Neutrophil (primary cell): ENCODE measurements at regions not wholly inside any gene's neighbourhood (a gene's known extent, or its start where the extent isn't known, plus 50 kb on each side); places are given as distances from the start of the nearest gene placed in this dataset.

Experiments
- H3K27ac ChIP-seq: fragments of 200-600 bp; sonication (generic); 2 replicates; pipeline ENCODE4 v1.5.1; 2016; ENCODE audit warnings: mild to moderate bottlenecking, moderate library complexity
- H3K27me3 ChIP-seq: fragments of 200-600 bp; sonication (generic); 2 replicates; pipeline ENCODE4 v1.6.0; 2016; ENCODE audit warnings: mild to moderate bottlenecking
- H3K36me3 ChIP-seq: fragments of 200-600 bp; sonication (generic); 2 replicates; pipeline ENCODE4 v1.5.1; 2017
- H3K4me1 ChIP-seq, 2 experiments: fragments of 200-600 bp in 1 of 2; sonication (generic) in 1 of 2; 1 replicate in 1 of 2; 2 replicates in 1 of 2; pipeline versions ENCODE4 v1.5.1 to v1.6.1; 2013 to 2016; ENCODE audit warnings: low read depth in 1 of 2, low read length in 1 of 2, mild to moderate bottlenecking in 1 of 2, moderate library complexity in 1 of 2; ENCODE audit not compliant: control insufficient read depth in 1 of 2, insufficient read depth in 1 of 2
- H3K4me3 ChIP-seq, 2 experiments: fragments of 200-600 bp in 1 of 2; sonication (generic) in 1 of 2; 1 replicate in 1 of 2; 2 replicates in 1 of 2; pipeline ENCODE4 v1.5.1; 2013 to 2016; ENCODE audit warnings: low read depth in 1 of 2, low read length in 1 of 2, mild to moderate bottlenecking in 1 of 2, moderate library complexity in 1 of 2
- H3K9me3 ChIP-seq: fragments of 200-600 bp; sonication (generic); 2 replicates; pipeline ENCODE4 v1.5.1; 2016
- CTCF ChIP-seq: fragments of 200-600 bp; sonication (generic); IDR thresholded peaks from 2 replicates; pipeline ENCODE4 v1.5.1; 2016; ENCODE audit warnings: antibody characterized with exemption

DNA sequence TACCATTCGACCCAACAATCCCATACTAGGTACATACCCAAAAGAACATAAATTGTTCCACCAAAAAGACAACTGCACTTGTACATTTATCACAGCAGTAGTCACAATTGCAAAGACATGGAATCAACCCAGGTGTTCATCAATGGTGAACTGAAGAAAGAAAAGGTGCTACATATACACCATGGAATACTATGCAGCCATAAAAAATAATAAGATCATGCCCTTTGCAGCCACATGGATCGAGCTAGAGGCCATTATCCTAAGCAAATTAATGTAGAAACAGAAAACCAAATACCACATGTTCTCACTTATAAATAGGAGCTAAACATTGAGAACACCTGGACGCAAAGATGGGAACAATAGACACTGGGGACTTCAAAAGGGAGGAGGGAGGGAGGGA lies 79.3 kb upstream of the NEBL start:
- H3K27me3 ChIP-seq, result no peaks in the 10 kb centered on the region
- no peak for TF ChIP-seq CTCF
- no peaks in the 10 kb centered on the region for H3K36me3 ChIP-seq
- H3K4me3 ChIP-seq, result no peak overlapping the region
- H3K4me1 ChIP-seq, result no peaks in the 10 kb centered on the region
- no peaks in the 10 kb centered on the region for H3K9me3 ChIP-seq
- no peak overlapping the region for H3K27ac ChIP-seq

- Histone ChIP-seq H3K9me3 (no peaks in the 10 kb centered on the region), H3K4me3 (no peak overlapping the region), H3K27me3 (no peaks in the 10 kb centered on the region), H3K27ac (no peak overlapping the region), H3K4me1 (no peaks in the 10 kb centered on the region), H3K36me3 (no peaks in the 10 kb centered on the region)
- TF ChIP-seq CTCF, result no peak
Measured at GRCh38 chr10:20975236-20975635, 78.1 kb upstream of the NEBL start.

GRCh38 chr10:20972925-20973324 lies 75.8 kb upstream of the NEBL start:
- Histone ChIP-seq H3K4me1 (no peaks in the 10 kb centered on the region), H3K4me3 (no peak overlapping the region), H3K36me3 (no peaks in the 10 kb centered on the region), H3K9me3 (no peaks in the 10 kb centered on the region), H3K27me3 (no peaks in the 10 kb centered on the region), H3K27ac (no peak overlapping the region)
- no peak for TF ChIP-seq CTCF

GRCh38 chr10:20971901-20972300 lies 74.8 kb upstream of the NEBL start:
- Histone ChIP-seq H3K4me1 (no peaks in the 10 kb centered on the region), H3K27ac (no peak overlapping the region), H3K4me3 (no peak overlapping the region), H3K27me3 (no peaks in the 10 kb centered on the region), H3K36me3 (no peaks in the 10 kb centered on the region), H3K9me3 (no peaks in the 10 kb centered on the region)
- no peak for TF ChIP-seq CTCF

- Histone ChIP-seq H3K9me3 (no peaks in the 10 kb centered on the region), H3K4me1 (no peaks in the 10 kb centered on the region), H3K4me3 (no peak overlapping the region), H3K27ac (no peak overlapping the region), H3K36me3 (no peaks in the 10 kb centered on the region), H3K27me3 (no peaks in the 10 kb centered on the region)
- no peak for TF ChIP-seq CTCF
Measured at GRCh38 chr10:20970708-20971107, 73.6 kb upstream of the NEBL start.

GRCh38 chr10:20970044-20970443 lies 72.9 kb upstream of the NEBL start:
- no peaks in the 10 kb centered on the region for H3K36me3 ChIP-seq
- H3K27me3 ChIP-seq, result no peaks in the 10 kb centered on the region
- no peaks in the 10 kb centered on the region for H3K4me1 ChIP-seq
- no peaks in the 10 kb centered on the region for H3K9me3 ChIP-seq
- TF ChIP-seq CTCF, result no peak
- H3K27ac ChIP-seq, result no peak overlapping the region
- no peak overlapping the region for H3K4me3 ChIP-seq
